ENCODE measurements at regions not wholly inside any gene's neighbourhood (a gene's known extent, or its start where the extent isn't known, plus 50 kb on each side); places are given as distances from the start of the nearest gene placed in this dataset.

DNA sequence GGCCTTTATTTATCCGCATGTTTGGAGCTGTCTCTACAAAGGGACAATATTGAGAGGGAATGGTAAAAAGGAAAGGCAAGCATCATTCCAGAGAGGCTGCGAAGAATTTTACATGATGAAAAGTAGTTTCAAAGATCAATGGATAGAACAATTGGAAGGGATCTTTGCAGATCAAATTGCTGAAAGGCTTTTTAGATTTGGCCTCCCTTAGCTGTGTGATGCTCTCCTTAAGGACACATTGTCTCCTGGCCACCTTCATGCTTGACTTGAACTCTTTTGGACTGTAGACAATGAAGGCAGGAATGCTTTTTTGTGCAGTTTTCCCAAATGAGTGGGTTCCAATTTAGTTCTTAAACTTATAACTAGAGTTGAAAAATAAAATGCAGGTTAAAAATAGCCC lies 344.7 kb downstream of the ARL4A start:
- Histone ChIP-seq H3K9me3 (ENCODE audit: control insufficient read depth, insufficient read depth, low read length) (peaks cover 5% of the 10 kb centered on the region; the same call in 1 of the 2 replicates), H3K9ac (ENCODE audit: low read depth, low read length) (no peak overlapping the region)

DNA sequence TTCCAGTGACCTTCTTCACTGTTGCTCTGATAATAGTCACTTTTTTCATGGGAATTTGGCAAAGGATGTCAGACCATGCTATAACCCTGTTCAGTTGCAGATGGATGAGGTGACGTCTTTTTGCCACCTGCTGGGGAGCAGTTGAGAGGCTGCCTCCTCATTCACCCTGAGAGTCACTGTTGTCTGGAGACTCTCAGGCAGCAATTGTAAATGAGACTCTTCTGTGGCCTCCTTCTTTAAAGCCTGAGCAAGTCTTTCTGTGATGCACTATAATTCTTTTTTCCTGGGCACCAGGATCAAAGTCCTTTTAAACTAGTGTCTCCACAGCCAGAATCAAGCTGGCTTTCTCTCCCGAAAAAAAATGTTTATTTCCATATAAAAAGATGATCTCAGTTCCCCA lies 345.1 kb downstream of the ARL4A start:
- peaks cover 5% of the 10 kb centered on the region; the same call in 1 of the 2 replicates for H3K9me3 ChIP-seq (ENCODE audit: control insufficient read depth, insufficient read depth, low read length)
- H3K9ac ChIP-seq (ENCODE audit: low read depth, low read length): no peak overlapping the region
- no peaks in the 10 kb centered on the region for H3K36me3 ChIP-seq (ENCODE audit: insufficient read depth, low read length)
- H3K4me1 ChIP-seq (ENCODE audit: insufficient read depth, low read length): peaks cover 31% of the 10 kb centered on the region

More for the DNA sequence above, 344.7 kb downstream of the ARL4A start:
- no peaks in the 10 kb centered on the region for H3K36me3 ChIP-seq (ENCODE audit: insufficient read depth, low read length)
- peaks cover 31% of the 10 kb centered on the region for H3K4me1 ChIP-seq (ENCODE audit: insufficient read depth, low read length)

- H3K9ac ChIP-seq (ENCODE audit: low read depth, low read length): no peak overlapping the region
- H3K4me1 ChIP-seq (ENCODE audit: insufficient read depth, low read length): peaks cover 31% of the 10 kb centered on the region
- no peaks in the 10 kb centered on the region for H3K36me3 ChIP-seq (ENCODE audit: insufficient read depth, low read length)
- H3K9me3 ChIP-seq (ENCODE audit: control insufficient read depth, insufficient read depth, low read length): peaks cover 5% of the 10 kb centered on the region; the same call in 1 of the 2 replicates
These were observed 347.3 kb downstream of the ARL4A start for GRCh38 chr7:13034693-13035092.

DNA sequence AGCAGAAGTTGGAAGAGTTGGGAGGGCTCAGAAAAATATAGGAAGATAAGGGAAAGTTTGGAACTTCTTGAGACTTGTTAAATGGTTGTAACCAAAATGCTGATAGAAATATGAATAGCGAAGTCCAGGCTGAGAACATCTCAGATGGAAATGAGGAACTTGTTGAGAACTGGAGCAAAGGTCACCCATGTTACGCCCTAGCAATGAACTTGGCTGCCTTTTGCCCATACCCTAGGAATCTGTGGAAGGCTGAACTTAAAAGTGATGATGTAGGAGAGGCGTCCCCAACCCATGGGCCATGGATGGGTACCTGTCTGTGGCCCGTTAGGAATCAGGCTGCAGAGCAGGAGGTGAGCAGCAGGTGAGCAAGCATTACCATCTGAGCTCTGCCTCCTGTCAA lies 347.8 kb downstream of the ARL4A start:
- H3K4me1 ChIP-seq (ENCODE audit: insufficient read depth, low read length): peaks cover 31% of the 10 kb centered on the region
- no peaks in the 10 kb centered on the region for H3K36me3 ChIP-seq (ENCODE audit: insufficient read depth, low read length)
- no peak overlapping the region for H3K9ac ChIP-seq (ENCODE audit: low read depth, low read length)
- H3K9me3 ChIP-seq (ENCODE audit: control insufficient read depth, insufficient read depth, low read length): peaks cover 5% of the 10 kb centered on the region; the same call in 1 of the 2 replicates

- Histone ChIP-seq H3K36me3 (ENCODE audit: insufficient read depth, low read length) (no peaks in the 10 kb centered on the region), H3K9me3 (ENCODE audit: control insufficient read depth, insufficient read depth, low read length) (peaks cover 5% of the 10 kb centered on the region; the same call in 1 of the 2 replicates), H3K4me1 (ENCODE audit: insufficient read depth, low read length) (peaks cover 31% of the 10 kb centered on the region), H3K9ac (ENCODE audit: low read depth, low read length) (no peak overlapping the region)
These were observed 348.9 kb downstream of the ARL4A start for GRCh38 chr7:13036256-13036780.

GRCh38 chr7:13037216-13037615 lies 349.8 kb downstream of the ARL4A start:
- peaks cover 5% of the 10 kb centered on the region; the same call in 1 of the 2 replicates for H3K9me3 ChIP-seq (ENCODE audit: control insufficient read depth, insufficient read depth, low read length)
- H3K9ac ChIP-seq (ENCODE audit: low read depth, low read length): no peak overlapping the region
- no peaks in the 10 kb centered on the region for H3K36me3 ChIP-seq (ENCODE audit: insufficient read depth, low read length)
- peaks cover 25% of the 10 kb centered on the region for H3K4me1 ChIP-seq (ENCODE audit: insufficient read depth, low read length)

GRCh38 chr7:13041368-13041988 lies 354.0 kb downstream of the ARL4A start:
- Histone ChIP-seq H3K9ac (ENCODE audit: low read depth, low read length) (no peak overlapping the region), H3K4me1 (ENCODE audit: insufficient read depth, low read length) (no peaks in the 10 kb centered on the region)

DNA sequence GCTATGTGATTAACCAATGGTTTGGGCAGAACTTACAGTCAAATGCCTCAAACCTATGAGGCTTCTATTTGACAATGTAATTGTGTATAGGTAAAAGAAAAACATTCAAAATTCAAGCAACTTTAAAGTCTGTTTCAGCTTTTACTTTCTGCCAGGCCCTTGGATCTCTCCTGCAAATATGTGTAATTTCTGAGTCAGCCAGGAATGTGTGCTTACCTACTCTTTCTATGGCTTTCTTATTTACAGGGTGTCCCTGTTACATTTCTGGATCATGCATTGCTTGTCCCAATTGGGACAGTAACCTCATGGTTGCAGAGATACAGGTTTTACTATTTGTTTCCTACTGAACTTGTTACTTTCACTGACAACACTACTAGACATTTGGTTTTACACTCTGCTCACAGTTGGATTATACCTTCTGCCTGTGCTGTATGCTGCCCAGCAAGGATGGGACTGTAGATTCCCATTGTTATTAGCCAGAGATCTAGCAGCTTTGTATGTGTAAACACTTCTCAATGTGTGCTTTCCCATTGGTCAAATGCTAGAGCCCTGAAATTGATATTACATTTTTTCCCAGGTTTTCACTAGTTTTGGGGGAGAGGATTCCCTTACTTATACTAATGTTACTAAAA lies 355.3 kb downstream of the ARL4A start:
- Histone ChIP-seq H3K36me3 (ENCODE audit: insufficient read depth, low read length) (no peaks in the 10 kb centered on the region), H3K9ac (ENCODE audit: low read depth, low read length) (no peak overlapping the region)

More at GRCh38 chr7:13041368-13041988, 354.0 kb downstream of the ARL4A start:
- Histone ChIP-seq H3K9me3 (ENCODE audit: control insufficient read depth, insufficient read depth, low read length) (peaks cover 2% of the 10 kb centered on the region; the same call in 1 of the 2 replicates), H3K36me3 (ENCODE audit: insufficient read depth, low read length) (no peaks in the 10 kb centered on the region)

GRCh38 chr7:13044309-13044708 lies 356.9 kb downstream of the ARL4A start:
- no peaks in the 10 kb centered on the region for H3K36me3 ChIP-seq (ENCODE audit: insufficient read depth, low read length)
- H3K9ac ChIP-seq (ENCODE audit: low read depth, low read length): no peak overlapping the region
- no peaks in the 10 kb centered on the region for H3K4me1 ChIP-seq (ENCODE audit: insufficient read depth, low read length)
- H3K9me3 ChIP-seq (ENCODE audit: control insufficient read depth, insufficient read depth, low read length): no peaks in the 10 kb centered on the region

More for the DNA sequence above, 355.3 kb downstream of the ARL4A start:
- Histone ChIP-seq H3K9me3 (ENCODE audit: control insufficient read depth, insufficient read depth, low read length) (no peaks in the 10 kb centered on the region), H3K4me1 (ENCODE audit: insufficient read depth, low read length) (no peaks in the 10 kb centered on the region)

DNA sequence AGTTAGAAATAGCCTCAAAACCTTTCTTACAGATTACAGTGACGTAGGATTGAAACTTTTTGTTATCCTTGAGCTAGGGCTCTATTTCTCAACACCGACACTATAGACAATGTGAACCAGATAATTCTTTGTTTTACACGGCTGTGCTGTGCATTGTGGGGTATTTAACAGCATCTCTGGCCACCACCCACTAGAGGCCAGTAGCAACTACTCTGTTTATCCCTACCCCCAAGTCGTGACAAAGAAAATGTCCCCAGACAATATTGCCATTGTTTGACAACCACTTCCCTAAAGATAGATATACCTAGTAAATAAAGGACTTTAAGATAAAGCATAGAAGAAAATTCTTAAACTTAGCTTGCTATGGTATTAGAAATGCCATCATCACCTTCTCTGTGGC lies 359.6 kb downstream of the ARL4A start:
- Histone ChIP-seq H3K9me3 (ENCODE audit: control insufficient read depth, insufficient read depth, low read length) (no peaks in the 10 kb centered on the region), H3K4me1 (ENCODE audit: insufficient read depth, low read length) (no peaks in the 10 kb centered on the region)

GRCh38 chr7:13049946-13050345 lies 362.5 kb downstream of the ARL4A start:
- Histone ChIP-seq H3K9ac (ENCODE audit: low read depth, low read length) (no peak overlapping the region), H3K9me3 (ENCODE audit: control insufficient read depth, insufficient read depth, low read length) (no peaks in the 10 kb centered on the region), H3K4me1 (ENCODE audit: insufficient read depth, low read length) (no peaks in the 10 kb centered on the region), H3K36me3 (ENCODE audit: insufficient read depth, low read length) (no peaks in the 10 kb centered on the region)

More for the DNA sequence above, 359.6 kb downstream of the ARL4A start:
- Histone ChIP-seq H3K9ac (ENCODE audit: low read depth, low read length) (no peak overlapping the region), H3K36me3 (ENCODE audit: insufficient read depth, low read length) (no peaks in the 10 kb centered on the region)

- 0 out of 2 replicates have a peak, but pooled peaks cover 2% of the 10 kb centered on the region for H3K4me1 ChIP-seq (ENCODE audit: insufficient read depth, low read length)
- no peak overlapping the region for H3K9ac ChIP-seq (ENCODE audit: low read depth, low read length)
- no peaks in the 10 kb centered on the region for H3K36me3 ChIP-seq (ENCODE audit: insufficient read depth, low read length)
- H3K9me3 ChIP-seq (ENCODE audit: control insufficient read depth, insufficient read depth, low read length): no peaks in the 10 kb centered on the region
These were observed 363.3 kb downstream of the ARL4A start for GRCh38 chr7:13050703-13051102.

- Histone ChIP-seq H3K36me3 (ENCODE audit: insufficient read depth, low read length) (no peaks in the 10 kb centered on the region), H3K4me1 (ENCODE audit: insufficient read depth, low read length) (peaks cover 6% of the 10 kb centered on the region; the same call in 1 of the 2 replicates), H3K9ac (ENCODE audit: low read depth, low read length) (no peak overlapping the region), H3K9me3 (ENCODE audit: control insufficient read depth, insufficient read depth, low read length) (no peaks in the 10 kb centered on the region)
These were observed 368.4 kb downstream of the ARL4A start for GRCh38 chr7:13055732-13056368.

DNA sequence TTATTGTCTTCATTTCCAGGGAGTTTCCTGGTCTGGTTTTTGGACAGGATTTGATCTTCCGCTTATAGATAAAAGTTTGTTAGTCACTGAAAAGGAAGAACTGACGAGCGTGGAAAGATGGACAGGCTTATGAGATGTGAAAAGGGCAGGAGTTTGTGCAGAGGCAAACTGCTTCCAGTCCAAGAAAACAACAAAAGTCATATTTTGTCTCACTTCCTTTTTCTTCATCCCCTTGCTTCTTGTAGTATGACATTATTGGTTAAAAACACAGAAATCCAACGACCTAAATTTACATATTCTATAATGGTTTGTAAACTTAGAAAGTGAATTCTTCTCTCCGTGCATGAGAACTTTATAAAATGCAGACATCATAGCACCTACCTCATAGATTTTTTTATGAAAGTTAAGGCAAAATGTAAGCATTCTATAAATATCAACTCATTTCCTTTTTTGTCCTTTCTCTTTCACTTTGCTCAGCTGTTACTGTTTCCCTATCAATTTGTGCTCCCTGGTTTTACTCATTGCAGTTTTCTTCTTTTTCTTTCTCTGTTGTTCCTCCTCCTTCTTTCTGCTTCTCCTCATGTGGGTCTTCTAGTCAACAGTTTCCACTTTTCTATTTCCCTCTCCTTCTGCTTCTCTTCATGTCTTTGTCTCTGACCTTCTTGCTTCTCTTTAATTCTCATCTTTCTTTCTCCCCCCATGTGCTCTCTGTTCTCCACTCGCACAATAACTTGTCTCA lies 370.2 kb downstream of the ARL4A start:
- Histone ChIP-seq H3K9me3 (ENCODE audit: control insufficient read depth, insufficient read depth, low read length) (no peaks in the 10 kb centered on the region), H3K36me3 (ENCODE audit: insufficient read depth, low read length) (no peaks in the 10 kb centered on the region), H3K9ac (ENCODE audit: low read depth, low read length) (no peak overlapping the region), H3K4me1 (ENCODE audit: insufficient read depth, low read length) (peaks cover 13% of the 10 kb centered on the region; the same call in 1 of the 2 replicates)
